ENCODE measurements at regions not wholly inside any gene's neighbourhood (a gene's known extent, or its start where the extent isn't known, plus 50 kb on each side); places are given as distances from the start of the nearest gene placed in this dataset.

- POLR2A ChIA-PET, result interaction anchor here (1.1 to 1.2 kb wide), 2 partner anchors 43 to 250 kb away, joined by 3 to 5 read pairs; no protein-coding TSS in a partner anchor
- H3K4me3 ChIP-seq (ENCODE audit: low read depth, low read length), result no peak overlapping the region
- CTCF ChIA-PET, result interaction anchor here (1.0 kb wide), 1 partner anchor 11 kb away, joined by 3 read pairs; no protein-coding TSS in a partner anchor
- TF ChIP-seq CTCF (IDR thresholded peaks at IDR 0.05; ENCODE audit: insufficient read depth, low read length, missing control alignments), result no peak
- peak; percentile 44 for DNase-seq (ENCODE audit: low read depth, low spot score)
Observed at GRCh38 chr17:72422505-72423285, 301.9 kb downstream of the SOX9 start.

DNA sequence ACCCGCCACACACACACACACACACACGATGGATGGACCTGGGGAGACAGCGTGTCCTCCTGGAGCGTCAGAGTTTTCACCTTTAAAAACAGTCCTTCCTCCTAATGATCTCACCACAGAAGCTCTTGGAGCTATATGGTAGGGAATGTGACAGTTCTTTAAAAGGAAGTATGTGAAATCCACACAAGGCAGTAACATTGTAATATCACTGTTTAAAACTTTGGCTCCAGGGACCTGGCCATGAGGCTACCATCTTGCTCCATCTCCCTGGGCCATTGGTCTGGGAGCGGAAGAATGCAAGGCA is 302.4 kb downstream of the SOX9 start:
- ChIA-PET CTCF (interaction anchor here (0.6 to 1.0 kb wide), 2 partner anchors 8 to 12 kb away, joined by 3 read pairs; no protein-coding TSS in a partner anchor), POLR2A (interaction anchor here (1.1 kb wide), 1 partner anchor 42 kb away, joined by 5 read pairs; no protein-coding TSS in a partner anchor)
- no peak for DNase-seq (ENCODE audit: low read depth, low spot score)
- H3K4me3 ChIP-seq (ENCODE audit: low read depth, low read length), result no peak overlapping the region
- no peak for TF ChIP-seq CTCF (IDR thresholded peaks at IDR 0.05; ENCODE audit: insufficient read depth, low read length, missing control alignments)

DNA sequence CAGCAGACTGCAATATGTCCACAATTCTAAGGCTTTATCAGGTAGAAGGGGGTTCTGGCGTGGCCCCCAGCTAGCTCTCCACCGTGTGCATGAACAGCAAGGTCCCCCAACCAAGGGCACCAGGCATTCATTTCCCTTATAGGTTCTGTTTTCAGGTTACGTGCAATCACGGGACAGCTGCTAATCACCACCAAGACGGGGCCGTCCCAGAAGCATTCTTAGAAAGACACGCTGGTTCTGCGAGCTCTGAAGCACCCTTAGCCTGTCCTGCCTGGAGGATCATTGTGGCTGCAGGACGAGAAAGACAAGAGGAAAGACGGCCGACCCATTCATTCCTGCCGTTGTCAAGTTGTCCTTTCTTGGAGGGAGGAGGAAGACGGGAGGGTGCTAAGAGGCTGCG is 302.9 kb downstream of the SOX9 start:
- no peak overlapping the region for H3K4me3 ChIP-seq (ENCODE audit: low read depth, low read length)
- ChIA-PET CTCF (interaction anchor here (0.6 to 1.0 kb wide), 2 partner anchors 9 to 12 kb away, joined by 3 read pairs; no protein-coding TSS in a partner anchor), POLR2A (interaction anchor here (1.1 kb wide), 1 partner anchor 42 kb away, joined by 5 read pairs; no protein-coding TSS in a partner anchor)
- no peak for TF ChIP-seq CTCF (IDR thresholded peaks at IDR 0.05; ENCODE audit: insufficient read depth, low read length, missing control alignments)
- no peak for DNase-seq (ENCODE audit: low read depth, low spot score)

DNA sequence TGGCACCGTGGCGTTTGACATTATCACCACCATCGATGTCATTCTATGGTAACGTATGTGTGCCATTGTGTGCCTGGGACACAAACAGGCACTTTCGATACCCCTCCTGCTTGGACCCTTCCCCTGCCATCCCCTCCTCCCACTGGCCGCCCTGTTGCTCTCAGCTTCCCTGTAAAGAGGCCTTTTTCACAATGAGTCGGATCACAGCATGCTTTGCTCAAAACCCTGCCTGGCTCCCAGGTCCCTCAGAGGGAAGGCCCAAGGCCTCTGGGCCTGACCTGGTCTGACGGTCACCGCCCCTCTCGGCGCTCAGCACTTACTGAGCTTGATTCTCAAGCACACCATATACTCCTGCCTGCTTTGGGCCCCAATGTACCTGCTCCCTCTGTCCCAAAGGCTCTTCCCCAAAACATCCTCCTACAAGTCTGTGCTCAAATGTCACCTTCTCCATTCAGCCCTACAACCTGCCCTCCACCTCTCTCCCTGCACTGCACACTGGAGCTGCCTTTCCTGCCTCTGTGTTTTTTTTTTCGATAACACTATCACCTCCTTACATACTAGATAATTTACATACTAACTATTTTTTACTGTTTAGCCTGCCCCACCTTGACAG is 303.8 kb downstream of the SOX9 start:
- CTCF ChIA-PET, result no interaction called here
- H3K4me3 ChIP-seq (ENCODE audit: low read depth, low read length), result no peak overlapping the region
- no peak for TF ChIP-seq CTCF (IDR thresholded peaks at IDR 0.05; ENCODE audit: insufficient read depth, low read length, missing control alignments)
- no peak for DNase-seq (ENCODE audit: low read depth, low spot score)
- POLR2A ChIA-PET, result no interaction called here

DNA sequence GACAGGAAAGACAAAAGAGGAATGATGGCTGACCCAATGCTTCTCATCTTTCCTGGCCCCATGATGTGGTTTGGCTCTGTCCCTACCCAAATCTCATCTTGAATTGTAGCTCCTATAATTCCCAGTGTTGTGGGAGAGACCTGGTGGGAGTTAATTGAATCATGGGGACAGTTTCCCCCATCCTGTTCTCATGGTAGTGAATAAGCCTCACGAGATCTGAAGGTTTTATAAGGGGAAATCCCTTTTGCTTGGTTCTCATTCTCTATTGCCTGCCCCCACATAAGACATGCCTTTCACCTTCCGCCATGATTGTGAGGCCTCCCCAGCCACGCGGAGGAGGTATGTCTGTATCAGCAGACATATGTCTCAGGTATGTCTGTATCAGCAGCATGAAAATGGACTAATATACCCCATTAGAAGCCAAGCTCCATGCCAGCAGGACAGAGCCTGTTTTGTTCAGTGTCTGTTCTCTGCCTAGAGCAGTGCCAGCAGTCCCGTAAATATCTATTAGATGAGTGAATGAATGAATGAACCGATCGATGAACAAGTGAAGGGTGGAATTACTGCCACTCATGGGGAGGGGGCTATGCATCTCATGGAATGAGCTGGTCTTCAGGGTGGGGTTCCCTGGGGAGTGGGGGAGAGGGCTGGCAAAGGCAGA is 304.4 kb downstream of the SOX9 start:
- CTCF ChIA-PET, result interaction anchor here (1.0 kb wide), 1 partner anchor 951 kb away, joined by 3 read pairs; no protein-coding TSS in a partner anchor
- TF ChIP-seq CTCF (IDR thresholded peaks at IDR 0.05; ENCODE audit: insufficient read depth, low read length, missing control alignments), result no peak

More for the DNA sequence above, 304.4 kb downstream of the SOX9 start:
- H3K4me3 ChIP-seq (ENCODE audit: low read depth, low read length), result no peak overlapping the region
- DNase-seq (ENCODE audit: low read depth, low spot score), result no peak
- POLR2A ChIA-PET, result interaction anchor here (0.5 kb wide), 1 partner anchor 8 kb away, joined by 6 read pairs; no protein-coding TSS in a partner anchor
